Stimulated activated CD8-positive, alpha-beta memory T cell treated with anti-CD3 and anti-CD28 coated beads, Interleukin-2, amount 100 ng/mL, for 48 hours (primary cell): ENCODE measurements at regions not wholly inside any gene's neighbourhood (a gene's known extent, or its start where the extent isn't known, plus 50 kb on each side); places are given as distances from the start of the nearest gene placed in this dataset.
A peak's percentile ranks its signal among the peaks of the same experiment; 100 is the strongest.

Source experiments
- DNase-seq, 2 donors: peaks; one replicate each; pipeline ENCODE4 v3.0.0-alpha.2; 2020; ENCODE audit warnings: low read depth in 2 of 2

DNA sequence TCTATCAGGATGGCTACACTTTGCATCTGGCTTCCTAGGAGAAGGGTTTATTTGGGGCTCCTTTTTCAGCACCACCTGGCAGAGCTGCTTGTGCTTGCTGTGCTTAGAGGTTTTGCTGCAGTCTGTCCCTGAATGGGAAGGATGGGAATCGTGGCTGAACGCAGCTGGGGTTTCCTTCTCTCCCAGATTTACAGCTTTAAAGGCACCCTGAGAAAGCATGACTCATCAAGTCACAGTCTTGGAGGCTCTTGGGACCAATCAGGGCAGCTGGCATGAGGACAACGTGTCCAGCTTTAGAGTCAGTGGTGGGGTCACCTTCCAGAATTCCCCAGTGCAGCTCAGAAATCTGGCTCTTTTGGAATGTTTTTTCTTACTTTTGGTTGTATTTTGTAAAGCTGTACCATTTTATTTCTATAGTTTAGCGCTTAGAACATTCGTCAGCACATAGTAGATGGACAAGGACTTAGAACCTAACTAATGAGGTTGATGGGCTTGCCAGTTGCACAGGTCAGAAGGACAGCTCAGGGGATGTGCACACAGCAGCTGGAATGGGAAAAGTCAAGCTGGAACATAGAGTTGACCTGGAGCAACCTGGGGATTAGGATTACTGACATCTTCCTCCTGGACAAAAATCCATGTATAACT lies 222.6 kb downstream of the PRDM2 start:
- DNase-seq, result no peak

DNA sequence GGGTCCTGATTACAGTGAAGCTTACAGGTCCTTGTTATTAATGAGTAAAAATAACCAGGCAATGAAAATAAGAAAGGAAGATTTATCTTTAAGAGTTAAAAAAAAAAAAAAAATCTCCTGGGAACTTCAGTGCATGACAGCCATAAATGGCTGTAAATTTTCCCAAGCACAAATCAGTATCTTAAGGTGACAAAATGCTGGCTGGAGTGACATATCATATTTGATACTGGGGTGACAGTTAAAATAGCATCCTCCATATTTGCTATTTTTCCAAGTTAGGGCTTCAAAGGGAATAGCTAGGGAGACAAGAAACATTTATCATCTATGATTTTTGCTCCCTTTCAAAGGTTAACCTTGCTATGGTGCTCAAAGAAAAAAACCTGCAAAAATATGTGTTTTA lies 226.6 kb downstream of the PRDM2 start:
- no peak for DNase-seq

DNA sequence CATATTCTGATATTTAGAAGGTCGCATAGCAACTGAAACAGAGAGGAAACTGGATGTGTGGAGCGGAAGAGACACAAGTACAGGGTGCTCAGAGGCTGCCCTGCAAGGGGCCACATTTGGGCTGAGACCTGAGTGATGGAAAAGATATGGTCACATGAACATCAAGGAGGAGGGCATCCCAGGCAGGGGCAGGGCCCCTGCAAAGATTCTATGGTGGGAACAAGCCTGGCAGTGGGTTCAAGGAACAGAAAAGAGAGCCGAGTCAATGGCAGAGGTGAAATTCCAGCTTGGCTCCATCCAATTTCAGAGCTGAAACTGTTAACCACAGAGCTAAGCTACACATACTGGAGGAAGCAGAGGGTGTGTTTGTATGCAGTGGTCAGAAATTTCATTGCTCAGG lies 227.7 kb downstream of the PRDM2 start:
- DNase-seq, result no peak

DNA sequence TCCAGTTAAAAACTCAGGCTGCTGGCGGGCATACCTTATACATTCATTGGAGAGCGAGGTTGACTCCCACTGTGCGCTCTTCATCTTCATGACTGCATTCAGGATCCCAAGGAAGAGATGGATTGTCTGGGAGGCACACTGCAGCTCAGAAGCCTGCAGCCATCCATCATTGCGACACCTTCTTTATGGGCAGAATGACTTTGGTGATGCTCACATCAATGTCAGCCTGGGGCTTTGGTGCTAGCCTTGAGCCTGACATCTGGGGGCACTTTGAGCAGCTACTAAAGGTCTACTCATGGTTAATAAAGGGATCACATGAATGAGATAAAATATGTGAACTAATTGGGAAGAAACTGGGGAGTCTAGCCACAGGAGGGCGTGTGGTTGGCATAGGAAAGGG lies 229.3 kb downstream of the PRDM2 start:
- no peak for DNase-seq

DNA sequence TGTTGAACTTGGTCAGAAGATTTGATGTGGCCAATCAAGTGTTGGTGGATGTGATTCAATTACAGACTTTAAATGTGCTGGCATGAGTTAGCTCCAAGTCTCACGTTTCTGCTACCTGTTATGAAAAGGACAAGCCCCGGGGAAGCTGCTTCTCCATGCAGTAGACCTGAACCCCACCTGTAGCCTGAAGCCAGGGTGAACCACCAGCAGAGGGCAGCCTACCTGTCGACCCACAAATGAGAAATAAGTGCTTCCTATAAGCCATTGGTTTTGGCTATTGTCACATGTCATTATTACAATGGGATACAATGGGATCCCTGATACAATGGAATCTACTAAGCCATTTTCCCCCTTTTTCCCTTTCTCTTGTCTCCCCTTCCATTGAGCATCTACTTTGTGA lies 230.2 kb downstream of the PRDM2 start:
- peak; percentile 8 to 12 for DNase-seq

DNA sequence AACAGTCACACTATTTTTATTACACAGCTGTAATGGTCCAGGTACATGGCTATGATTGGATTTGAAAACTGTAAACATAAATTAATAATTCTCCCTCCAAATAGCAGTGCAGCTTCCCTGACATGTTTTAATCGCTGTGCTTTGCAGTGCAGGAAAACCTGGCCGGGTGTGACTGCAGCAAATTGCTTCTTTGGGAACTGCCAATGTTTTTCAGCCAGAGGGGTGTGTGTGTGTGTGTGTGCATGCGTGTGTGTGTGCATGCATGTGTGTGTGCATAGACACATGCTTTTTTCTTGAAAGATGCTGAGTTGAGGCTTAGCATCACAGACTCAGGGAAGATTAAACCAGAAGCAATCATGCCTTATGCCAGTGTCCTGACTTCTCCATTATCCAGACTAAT lies 231.2 kb downstream of the PRDM2 start:
- no peak for DNase-seq

DNA sequence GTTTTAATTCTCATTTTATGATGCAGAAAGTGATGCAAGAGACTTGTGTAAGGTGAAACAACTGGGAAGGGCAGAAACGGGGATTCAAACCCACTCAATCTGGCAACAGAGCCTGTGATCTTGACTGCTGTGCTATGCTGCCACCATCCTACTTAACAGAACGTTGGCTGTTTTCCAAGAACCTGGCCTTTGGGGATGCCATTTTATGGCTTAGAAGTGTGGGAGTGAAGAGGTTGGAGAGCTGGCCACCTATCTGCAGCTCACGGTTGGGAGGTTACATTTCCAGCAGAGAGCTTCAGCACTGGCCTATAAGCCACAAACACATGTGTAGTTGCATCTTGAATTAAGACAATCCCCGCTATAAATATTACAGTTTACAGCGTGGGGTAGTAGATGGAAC lies 235.3 kb downstream of the PRDM2 start:
- no peak for DNase-seq

DNA sequence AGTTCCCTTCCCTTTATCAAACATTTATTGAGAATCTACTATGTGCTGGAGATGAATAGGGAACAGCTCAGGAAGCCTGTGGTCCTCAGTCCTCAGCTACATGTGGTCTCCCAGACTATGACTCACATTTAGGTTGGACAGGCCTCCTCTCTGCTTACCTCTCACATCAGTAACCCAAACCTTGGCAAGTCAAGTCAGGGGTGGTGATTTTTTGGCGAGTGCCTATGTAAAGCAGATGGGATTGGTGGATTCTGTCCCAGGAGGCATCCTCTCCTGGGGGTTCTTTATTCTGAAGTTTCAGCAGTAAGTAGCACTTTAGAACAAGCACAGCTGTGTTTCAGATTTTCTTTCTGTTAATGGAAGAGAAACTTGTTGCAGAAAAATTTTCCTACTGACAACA lies 241.3 kb downstream of the PRDM2 start:
- DNase-seq, result no peak

DNA sequence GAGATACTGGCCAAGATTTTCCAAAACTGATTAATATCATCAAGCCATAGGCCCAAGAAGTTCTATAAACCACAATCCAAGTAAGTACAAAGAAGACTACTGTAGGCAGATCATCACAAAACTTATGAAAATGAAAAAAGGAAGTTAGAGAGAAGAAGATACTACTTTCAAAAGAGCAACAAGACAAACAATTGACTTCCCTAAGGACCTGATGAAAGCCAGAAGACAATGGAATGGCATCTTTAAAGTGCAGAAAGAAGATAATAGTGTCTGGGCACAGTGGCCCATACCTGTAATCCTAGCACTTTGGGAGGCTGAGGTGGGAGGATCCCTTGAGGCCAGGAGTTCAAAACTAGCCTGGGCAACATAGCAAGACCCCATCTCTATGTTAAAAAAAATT lies 243.1 kb downstream of the PRDM2 start:
- DNase-seq, result no peak

DNA sequence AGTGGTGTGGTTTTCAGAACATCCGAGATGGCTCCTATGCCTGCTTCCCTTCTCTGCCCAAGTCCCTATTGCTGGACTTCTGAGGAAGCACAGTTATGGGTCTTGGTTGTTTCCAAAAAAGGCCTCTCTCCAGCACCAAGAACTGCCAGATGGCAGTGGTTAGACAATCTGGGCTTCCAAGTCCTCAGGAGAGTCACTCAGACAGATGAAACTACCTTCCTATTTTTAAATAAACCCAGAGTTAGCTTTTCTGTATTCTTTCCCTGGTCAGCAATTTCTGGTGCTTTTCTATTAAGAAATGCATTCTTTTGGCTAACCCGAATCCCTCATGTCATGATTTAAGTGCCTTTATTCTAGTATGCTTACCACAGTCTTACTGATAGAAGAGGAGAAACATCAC lies 245.9 kb downstream of the PRDM2 start:
- DNase-seq, result no peak

DNA sequence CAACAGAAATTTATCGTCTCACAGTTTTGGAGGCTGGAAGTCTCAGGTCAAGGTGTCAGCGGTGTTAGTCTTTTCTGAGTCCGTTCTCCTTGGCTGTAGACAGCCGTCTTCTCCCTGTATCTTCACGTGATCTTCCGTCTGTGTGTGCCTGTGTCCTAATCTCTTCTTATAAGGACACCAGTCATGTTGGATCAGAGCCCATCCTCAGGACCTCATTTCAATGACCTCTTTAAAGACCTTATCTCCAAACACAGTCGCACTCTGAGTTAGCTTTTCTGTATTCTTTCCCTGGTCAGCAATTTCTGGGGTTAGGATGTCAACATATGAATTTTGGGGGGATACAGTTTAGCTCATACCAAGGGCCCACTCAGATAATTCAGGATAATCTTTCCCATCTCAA lies 247.7 kb downstream of the PRDM2 start:
- DNase-seq, result no peak

DNA sequence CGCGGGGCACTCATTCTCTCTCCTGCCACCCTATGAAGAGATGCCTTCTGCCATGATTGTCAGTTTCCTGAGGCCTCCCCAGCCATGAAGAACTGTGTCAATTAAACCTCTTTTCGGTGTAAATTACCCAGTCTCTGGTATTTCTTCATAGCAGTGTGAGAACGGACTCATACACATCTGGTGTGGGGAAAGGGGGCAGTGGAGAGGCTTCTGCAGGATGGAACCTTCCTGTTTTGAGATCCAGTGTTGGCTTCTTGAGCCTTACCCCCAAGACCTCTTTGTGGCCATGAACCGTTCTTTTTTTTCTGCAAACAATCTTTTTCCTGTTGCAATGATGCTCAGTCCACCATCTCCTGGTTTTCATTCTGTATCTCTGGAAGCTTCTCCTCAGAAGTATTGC lies 248.4 kb downstream of the PRDM2 start:
- no peak for DNase-seq

DNA sequence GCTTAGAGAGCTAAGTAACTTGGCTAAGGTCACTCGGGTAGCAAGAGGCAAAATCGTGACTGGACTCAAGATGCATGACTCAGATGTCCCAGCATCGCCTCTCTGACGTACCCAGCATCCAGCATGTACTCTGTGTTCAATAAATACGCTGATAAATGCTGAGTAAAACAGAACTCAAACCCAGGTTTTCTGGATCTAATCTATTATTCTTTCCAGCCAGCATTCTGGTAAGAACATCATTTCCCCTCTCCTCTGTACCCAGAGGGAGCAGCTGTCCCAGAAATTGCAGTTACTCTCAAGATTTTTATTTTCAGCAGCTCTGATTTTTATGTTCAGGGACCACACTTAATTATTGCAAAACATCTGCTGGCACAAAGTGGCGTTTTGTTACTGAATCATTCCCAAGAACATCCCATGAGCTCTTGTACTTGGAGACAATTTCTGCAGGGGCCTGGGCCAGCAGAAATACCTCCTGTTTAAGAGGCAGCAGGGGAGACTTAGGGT lies 249.0 kb downstream of the PRDM2 start:
- no peak for DNase-seq

DNA sequence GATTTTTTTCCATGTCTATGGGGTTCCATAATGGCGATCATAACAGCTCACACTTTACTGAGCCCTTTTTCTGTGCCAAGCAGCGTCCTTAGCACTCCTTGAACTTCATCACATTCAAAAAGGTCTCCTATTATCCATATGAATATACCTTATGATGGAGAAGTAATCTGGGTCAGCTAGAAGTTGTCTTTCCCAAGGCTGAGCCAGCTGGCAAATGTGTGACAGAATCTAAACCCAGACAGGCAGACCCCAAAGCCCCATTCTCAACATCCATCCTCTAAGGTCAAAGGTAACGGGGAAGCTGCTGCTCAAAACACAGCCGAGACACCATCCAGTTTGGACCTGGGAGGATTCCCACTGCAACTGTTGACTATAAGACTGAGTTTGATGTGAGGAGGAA lies 249.6 kb downstream of the PRDM2 start:
- DNase-seq, result no peak

DNA sequence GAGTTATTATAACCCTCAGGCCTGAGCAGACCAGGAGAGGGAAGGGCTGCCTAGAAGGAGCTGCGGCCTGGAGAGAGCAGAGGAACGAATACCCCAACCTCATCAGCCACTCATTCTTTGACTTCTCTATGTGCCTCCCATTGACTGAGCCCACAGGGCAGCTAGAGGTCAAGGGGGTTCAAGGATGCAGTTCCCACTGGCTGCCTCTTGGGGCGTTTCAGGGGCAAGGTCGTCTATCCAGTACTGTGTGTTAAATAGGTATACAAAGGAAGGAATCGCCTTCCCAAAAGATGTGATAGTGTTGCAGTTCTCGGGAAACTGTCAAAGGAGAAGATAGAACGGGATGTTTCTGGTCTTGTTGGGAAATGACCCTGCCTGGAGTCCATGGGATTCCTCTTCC lies 250.6 kb downstream of the PRDM2 start:
- DNase-seq, result no peak

DNA sequence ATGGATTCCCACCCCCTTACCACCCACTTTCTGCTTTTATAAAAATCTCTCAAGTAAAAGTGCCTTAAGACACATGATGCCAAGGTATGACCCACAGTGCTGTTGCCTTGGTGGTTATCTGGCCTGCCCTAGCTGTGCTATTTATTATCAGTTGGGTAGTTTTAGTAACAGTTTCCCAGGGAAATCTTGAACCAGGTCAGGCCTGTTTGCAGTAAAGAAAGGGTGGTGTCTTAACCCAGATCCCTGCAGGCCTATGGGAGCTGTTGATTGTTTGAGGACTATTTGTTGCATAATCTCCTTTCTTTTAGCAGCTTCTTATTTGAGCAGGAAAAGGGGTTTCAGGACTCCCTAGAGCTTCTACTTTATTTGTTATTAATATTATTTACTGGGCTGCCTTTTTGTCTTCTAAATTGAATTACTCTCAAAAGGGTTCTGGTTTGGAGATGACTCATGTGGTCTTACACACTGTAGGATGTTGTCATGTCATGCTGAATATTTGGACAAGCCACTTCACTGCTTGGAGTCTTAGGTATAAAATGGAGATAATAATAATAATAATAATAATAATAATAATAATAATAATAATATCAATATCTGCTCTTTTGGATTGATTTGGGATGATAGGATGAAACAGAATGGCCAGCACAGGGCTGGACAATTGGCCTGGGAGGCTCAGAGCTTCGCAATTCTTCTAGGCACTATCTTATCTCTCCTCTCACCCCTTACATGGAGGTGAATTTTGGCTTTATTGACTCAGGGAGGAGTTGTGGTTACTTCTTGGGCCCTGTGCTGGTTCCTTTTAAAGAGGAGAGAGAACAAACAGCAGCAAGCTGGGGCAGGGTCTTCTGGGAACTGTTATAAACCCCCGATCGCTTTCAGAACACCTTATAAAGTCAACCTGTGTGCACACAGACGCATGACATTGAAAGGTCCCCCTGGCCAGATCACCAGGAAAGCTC lies 252.1 kb downstream of the PRDM2 start:
- no peak for DNase-seq

DNA sequence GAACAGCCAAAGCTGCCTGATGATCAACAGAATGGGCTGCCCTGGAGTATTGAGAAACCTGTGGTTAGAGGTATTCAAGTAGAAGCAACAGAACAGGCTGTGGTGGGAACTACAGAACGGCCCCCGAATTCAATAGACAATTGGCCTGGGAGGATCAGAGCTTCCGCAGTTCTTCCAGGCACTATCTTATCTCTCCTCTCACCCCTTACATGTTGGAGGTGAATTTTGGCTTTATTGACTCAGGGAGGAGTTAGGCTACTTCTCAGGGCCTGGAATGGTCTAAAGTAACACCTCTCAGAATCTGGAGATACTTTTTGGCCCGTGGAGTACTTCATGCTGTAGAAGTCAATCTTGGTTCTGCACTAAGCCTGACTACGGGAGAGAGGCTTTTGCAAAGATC lies 253.0 kb downstream of the PRDM2 start:
- no peak for DNase-seq

DNA sequence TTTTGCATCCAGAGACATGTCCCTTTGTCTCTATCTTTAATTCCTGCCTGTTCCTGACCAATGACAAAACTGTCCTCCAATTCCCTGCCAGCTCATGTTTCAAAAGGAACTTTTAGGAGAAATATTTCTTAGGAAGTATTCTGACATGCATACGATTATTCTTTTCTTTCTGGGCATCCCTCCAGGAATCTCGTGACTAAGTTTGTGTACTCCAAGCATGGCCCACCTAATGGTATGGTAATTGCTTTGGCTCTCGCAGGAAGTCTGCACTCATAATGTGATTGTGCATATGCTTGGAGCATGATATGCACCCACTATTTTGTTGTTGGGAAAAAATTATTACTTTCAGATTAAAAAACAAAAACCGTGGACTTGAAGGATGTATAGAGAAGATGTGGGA lies 256.4 kb downstream of the PRDM2 start:
- no peak for DNase-seq

DNA sequence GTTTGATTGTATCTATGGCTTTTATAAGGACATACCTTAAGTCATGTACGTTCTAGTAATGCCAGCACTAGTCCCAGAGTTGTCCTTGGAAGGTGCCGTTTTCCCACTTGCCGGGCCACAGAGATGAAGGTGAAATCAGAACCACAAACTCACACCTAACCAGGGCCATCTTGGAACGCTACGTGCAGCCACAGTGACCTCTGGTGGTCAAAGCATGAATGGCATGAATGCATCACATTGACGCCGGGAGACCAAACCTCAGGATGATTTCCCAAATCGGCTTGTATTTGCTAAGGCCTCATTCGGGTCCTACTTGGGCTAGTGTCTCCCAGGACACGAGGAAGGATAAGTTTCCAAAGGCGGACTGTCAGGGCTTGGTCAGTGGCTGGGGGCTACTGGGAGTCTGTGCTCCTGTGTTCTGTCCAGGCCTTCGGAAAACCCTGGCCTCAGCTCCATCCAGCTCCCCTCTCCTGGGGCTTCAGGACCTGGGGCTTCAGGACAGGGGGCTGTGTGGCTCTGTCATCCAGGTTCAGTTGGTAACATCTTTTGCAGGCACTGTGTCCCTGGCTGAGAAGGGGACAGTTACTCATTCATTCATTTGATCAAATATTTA lies 260.5 kb downstream of the PRDM2 start:
- peak; percentile 26 to 41 for DNase-seq

DNA sequence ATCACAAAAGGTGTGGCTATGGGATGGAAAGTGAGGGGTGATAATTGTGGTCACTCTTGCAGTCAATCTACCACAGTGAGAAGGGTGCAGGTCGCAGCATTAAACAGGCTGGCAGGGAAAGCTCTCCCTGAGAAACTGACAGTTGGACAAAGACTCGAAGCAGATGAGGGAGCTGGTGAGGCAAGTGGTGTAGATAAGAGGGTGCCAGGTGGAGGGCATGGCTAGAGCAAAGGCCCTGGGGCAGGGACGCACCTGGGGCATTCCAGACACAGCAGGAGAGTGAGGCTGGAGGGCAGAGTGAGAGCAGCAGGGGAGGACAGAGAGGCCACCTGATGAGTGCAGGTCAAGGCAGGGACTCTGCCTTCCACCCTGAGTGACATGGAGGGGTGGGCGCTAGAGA lies 264.8 kb downstream of the PRDM2 start:
- DNase-seq, result no peak

DNA sequence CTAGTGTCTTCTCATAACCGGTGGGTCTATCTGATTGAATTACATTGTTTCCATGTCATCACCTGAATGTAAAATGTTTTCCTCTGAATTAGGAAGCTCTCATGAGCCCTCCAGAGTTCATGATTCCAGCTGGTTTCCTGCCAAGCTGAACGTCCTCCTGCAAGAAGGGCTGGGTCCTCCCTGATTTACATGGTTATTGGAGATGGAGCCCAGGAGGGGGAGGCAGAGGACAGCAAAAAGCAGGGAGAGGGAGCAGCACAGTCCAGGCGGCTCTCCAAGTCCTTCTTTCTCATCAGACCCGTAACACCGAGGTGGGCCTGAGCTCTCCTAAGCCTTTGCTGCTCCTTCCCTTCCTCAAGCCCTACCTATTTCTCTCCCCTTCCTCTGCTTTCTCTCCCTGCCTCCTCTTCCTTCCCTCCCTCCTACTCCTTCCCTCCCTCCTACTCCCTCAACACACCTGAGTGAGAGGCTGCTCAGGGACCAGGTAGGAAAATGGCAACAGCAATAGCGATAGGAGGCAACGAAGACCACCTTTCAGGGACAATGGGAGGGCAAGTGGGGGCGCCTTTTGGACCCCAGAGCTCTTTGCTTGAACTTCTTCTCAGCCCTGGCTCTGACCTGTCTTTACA lies 265.9 kb downstream of the PRDM2 start:
- DNase-seq, result no peak

DNA sequence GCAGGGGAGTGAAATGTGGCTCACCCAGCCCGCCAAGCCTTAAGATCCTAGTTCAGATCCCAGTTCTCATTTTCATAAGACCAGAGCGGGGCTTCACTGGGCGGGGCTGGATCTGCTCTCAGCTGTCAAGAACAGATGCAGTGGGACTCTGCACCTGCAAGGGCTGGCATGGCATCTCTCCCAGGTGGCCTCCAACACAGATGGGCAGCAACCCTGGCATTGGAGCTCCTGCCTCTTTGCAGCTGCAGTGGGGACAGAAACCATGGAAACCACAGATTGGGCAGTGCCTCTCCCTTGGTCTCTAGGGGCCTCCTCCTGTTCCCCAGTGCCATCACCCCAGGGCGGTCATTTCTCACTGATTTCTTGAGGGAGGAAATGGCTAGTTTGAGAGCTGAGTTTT lies 267.7 kb downstream of the PRDM2 start:
- no peak for DNase-seq
